ENCODE measurements at regions not wholly inside any gene's neighbourhood (a gene's known extent, or its start where the extent isn't known, plus 50 kb on each side); places are given as distances from the start of the nearest gene placed in this dataset.

DNA sequence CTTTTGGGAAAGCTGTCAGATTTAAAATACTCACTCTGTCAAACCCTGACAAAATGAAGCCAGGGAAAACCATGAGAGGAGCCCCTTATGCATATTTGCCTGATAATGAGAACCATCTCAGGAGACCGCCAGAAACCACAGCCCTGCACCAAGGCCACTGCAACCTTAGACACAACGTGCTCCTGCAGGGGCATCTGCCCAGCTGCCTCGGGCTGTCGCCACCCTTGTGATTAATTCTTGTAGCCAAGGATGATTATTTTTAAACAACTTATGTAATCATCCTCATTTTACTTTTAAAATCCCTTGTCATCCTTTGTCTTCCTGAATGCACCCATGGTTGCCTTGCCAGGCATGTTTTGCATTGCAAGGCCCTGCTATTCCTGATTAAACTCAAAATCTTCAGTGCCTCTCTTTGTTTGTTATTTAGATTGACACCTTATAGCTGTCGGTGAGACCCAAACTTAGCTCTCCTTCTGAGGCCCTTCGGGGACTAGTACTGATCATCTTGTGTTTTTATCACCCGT, 766.4 kb upstream of the TMEM132C start:
- TF ChIP-seq, protein P1, sequence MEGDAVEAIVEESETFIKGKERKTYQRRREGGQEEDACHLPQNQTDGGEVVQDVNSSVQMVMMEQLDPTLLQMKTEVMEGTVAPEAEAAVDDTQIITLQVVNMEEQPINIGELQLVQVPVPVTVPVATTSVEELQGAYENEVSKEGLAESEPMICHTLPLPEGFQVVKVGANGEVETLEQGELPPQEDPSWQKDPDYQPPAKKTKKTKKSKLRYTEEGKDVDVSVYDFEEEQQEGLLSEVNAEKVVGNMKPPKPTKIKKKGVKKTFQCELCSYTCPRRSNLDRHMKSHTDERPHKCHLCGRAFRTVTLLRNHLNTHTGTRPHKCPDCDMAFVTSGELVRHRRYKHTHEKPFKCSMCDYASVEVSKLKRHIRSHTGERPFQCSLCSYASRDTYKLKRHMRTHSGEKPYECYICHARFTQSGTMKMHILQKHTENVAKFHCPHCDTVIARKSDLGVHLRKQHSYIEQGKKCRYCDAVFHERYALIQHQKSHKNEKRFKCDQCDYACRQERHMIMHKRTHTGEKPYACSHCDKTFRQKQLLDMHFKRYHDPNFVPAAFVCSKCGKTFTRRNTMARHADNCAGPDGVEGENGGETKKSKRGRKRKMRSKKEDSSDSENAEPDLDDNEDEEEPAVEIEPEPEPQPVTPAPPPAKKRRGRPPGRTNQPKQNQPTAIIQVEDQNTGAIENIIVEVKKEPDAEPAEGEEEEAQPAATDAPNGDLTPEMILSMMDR (IDR thresholded peaks at IDR 0.05; ENCODE audit: insufficient read depth, low read length, poor library complexity, severe bottlenecking), result no peak
- TF ChIP-seq EZH2phosphoT487 (conservative IDR thresholded peaks at IDR 0.05; ENCODE audit: low read length), result no peak
